H1 (cell line): ENCODE measurements at regions not wholly inside any gene's neighbourhood (a gene's known extent, or its start where the extent isn't known, plus 50 kb on each side); places are given as distances from the start of the nearest gene placed in this dataset.

Experiments
- CTCF ChIA-PET: fragments of 300-600 bp; sonication (Branson Sonifier 250); formaldehyde crosslinking; loops from one replicate; lab custom pipeline; 2021; ENCODE audit not compliant: partially characterized antibody; lab: Charles Lee
- POLR2A ChIA-PET: fragments of 300-600 bp; sonication (Branson Sonifier 250); formaldehyde crosslinking; loops from one replicate; lab custom pipeline; 2021; ENCODE audit warnings: inconsistent platforms; ENCODE audit not compliant: partially characterized antibody; lab: Charles Lee
- DNase-seq, 2 experiments: peaks; one replicate each; pipeline versions ENCODE4 v3.0.0 to v3.0.0-alpha.2; 2010 to 2022; ENCODE audit warnings: low spot score in 2 of 2, low read depth in 1 of 2, mixed read lengths in 1 of 2
- FAIRE-seq: peaks from 2 replicates; lab custom pipeline; 2011; peaks lifted over from hg19 to GRCh38; lab: Jason Lieb, UNC
- H2AFZ ChIP-seq: 2 replicates; pipeline ENCODE4 v1.8.1; 2012; ENCODE audit warnings: low read length, inconsistent platforms
- H2AK5ac ChIP-seq: 2 replicates; pipeline ENCODE4 v1.6.1; 2013; ENCODE audit warnings: low read depth, low read length
- H2BK120ac ChIP-seq: replicated peaks from 2 replicates; pipeline ENCODE3; 2013; ENCODE audit warnings: low read depth, low read length, inconsistent platforms
- H2BK12ac ChIP-seq: 2 replicates; pipeline ENCODE4 v1.6.1; 2013; ENCODE audit warnings: low read depth, low read length
- H2BK15ac ChIP-seq: 2 replicates; pipeline ENCODE4 v1.6.1; 2013; ENCODE audit warnings: low read length
- H2BK20ac ChIP-seq: 2 replicates; pipeline ENCODE4 v1.6.1; 2013; ENCODE audit warnings: low read length
- H2BK5ac ChIP-seq: 2 replicates; pipeline ENCODE4 v1.6.1; 2013; ENCODE audit warnings: low read depth, low read length
- H3K14ac ChIP-seq: 2 replicates; pipeline ENCODE4 v1.6.1; 2013; ENCODE audit warnings: inconsistent platforms; ENCODE audit not compliant: insufficient read length
- H3K18ac ChIP-seq: 2 replicates; pipeline ENCODE4 v1.6.1; 2013; ENCODE audit warnings: low read length; ENCODE audit errors: extremely low read depth
- H3K23ac ChIP-seq: 2 replicates; pipeline ENCODE4 v1.6.1; 2013; ENCODE audit warnings: inconsistent platforms; ENCODE audit not compliant: insufficient read length
- H3K23me2 ChIP-seq: 2 replicates; pipeline ENCODE4 v1.6.1; 2013; ENCODE audit warnings: low read depth, low read length
- H3K27ac ChIP-seq: 2 replicates; pipeline ENCODE4 v1.6.1; 2011; ENCODE audit warnings: low read depth, low read length, inconsistent platforms
- H3K27me3 ChIP-seq, 4 experiments: replicated peaks in 1 of 4; 1 replicate in 1 of 4; 2 replicates in 3 of 4; pipeline versions ENCODE4 v1.6.1 to v1.8.1; 2011 to 2013; ENCODE audit warnings: low read length in 3 of 4, mild to moderate bottlenecking in 3 of 4, inconsistent platforms in 2 of 4, mixed read lengths in 2 of 4, moderate library complexity in 1 of 4; ENCODE audit not compliant: control insufficient read depth in 3 of 4, insufficient read depth in 3 of 4; ENCODE audit errors: extremely low read depth in 1 of 4
- H3K36me3 ChIP-seq, 4 experiments: 2 replicates each; pipeline versions ENCODE4 v1.6.1 to v1.8.1; 2011 to 2013; ENCODE audit warnings: mild to moderate bottlenecking in 4 of 4, low read length in 3 of 4, moderate library complexity in 2 of 4, control low read depth in 1 of 4, inconsistent platforms in 1 of 4; ENCODE audit not compliant: insufficient read depth in 4 of 4, control insufficient read depth in 2 of 4
- H3K4ac ChIP-seq: replicated peaks from 2 replicates; pipeline ENCODE3; 2013; ENCODE audit warnings: low read length, low read depth, mixed read lengths, inconsistent platforms; ENCODE audit not compliant: insufficient read length
- H3K4me1 ChIP-seq, 4 experiments: replicated peaks in 1 of 4; 1 replicate in 1 of 4; 2 replicates in 3 of 4; pipeline versions ENCODE4 v1.6.1 to v1.8.1; 2011 to 2013; ENCODE audit warnings: low read length in 3 of 4, inconsistent platforms in 2 of 4, mixed read lengths in 1 of 4; ENCODE audit not compliant: insufficient read depth in 4 of 4, control insufficient read depth in 3 of 4
- H3K4me2 ChIP-seq, 2 experiments: 2 replicates each; pipeline versions ENCODE4 v1.6.1 to v1.8.1; 2011 to 2013; ENCODE audit warnings: low read depth in 2 of 2, low read length in 2 of 2, control low read depth in 1 of 2, inconsistent platforms in 1 of 2, mild to moderate bottlenecking in 1 of 2; ENCODE audit not compliant: insufficient read depth in 1 of 2
- H3K4me3 ChIP-seq, 4 experiments: fragments of 200-600, 300-600 bp in 1 of 4; sonication (generic), shearing (Covaris generic), sonication (Bioruptor Twin) in 1 of 4; 2 replicates each; pipeline versions ENCODE4 v1.5.1 to v1.8.1; 2011 to 2016; ENCODE audit warnings: low read length in 4 of 4, low read depth in 3 of 4, control low read depth in 2 of 4, inconsistent platforms in 2 of 4, mild to moderate bottlenecking in 2 of 4, mixed read lengths in 1 of 4, moderate library complexity in 1 of 4; ENCODE audit not compliant: insufficient read depth in 2 of 4; ENCODE audit errors: extremely low read depth in 1 of 4
- H3K56ac ChIP-seq: replicated peaks from 2 replicates; pipeline ENCODE3; 2013; ENCODE audit warnings: low read depth, mild to moderate bottlenecking, mixed read lengths, low read length, inconsistent platforms; ENCODE audit not compliant: insufficient read length
- H3K79me1 ChIP-seq: 2 replicates; pipeline ENCODE4 v1.6.1; 2013; ENCODE audit warnings: low read depth, low read length, control low read depth
- H3K79me2 ChIP-seq, 2 experiments: 2 replicates each; pipeline versions ENCODE4 v1.6.1 to v1.8.1; 2012 to 2013; ENCODE audit warnings: low read length in 2 of 2, mild to moderate bottlenecking in 2 of 2, inconsistent platforms in 1 of 2; ENCODE audit not compliant: insufficient read depth in 2 of 2, control insufficient read depth in 1 of 2
- H3K9ac ChIP-seq, 4 experiments: replicated peaks in 1 of 4; 1 replicate in 1 of 4; 2 replicates in 3 of 4; pipeline versions ENCODE4 v1.6.1 to v1.8.1; 2011 to 2013; ENCODE audit warnings: low read depth in 3 of 4, low read length in 3 of 4, control low read depth in 2 of 4, mild to moderate bottlenecking in 2 of 4, moderate library complexity in 2 of 4, inconsistent platforms in 1 of 4; ENCODE audit errors: extremely low read depth in 1 of 4
- H3K9me3 ChIP-seq, 2 experiments: 2 replicates each; pipeline versions ENCODE4 v1.6.1 to v1.8.1; 2012 to 2013; ENCODE audit warnings: mild to moderate bottlenecking in 2 of 2, moderate library complexity in 2 of 2, control low read depth in 1 of 2, inconsistent platforms in 1 of 2, low read depth in 1 of 2, low read length in 1 of 2, mixed read lengths in 1 of 2; ENCODE audit not compliant: insufficient read depth in 2 of 2
- H4K20me1 ChIP-seq, 2 experiments: replicated peaks in 1 of 2; 2 replicates each; pipeline versions ENCODE3 to v1.8.1; 2011 to 2013; ENCODE audit warnings: inconsistent platforms in 2 of 2, low read length in 2 of 2, mild to moderate bottlenecking in 1 of 2; ENCODE audit not compliant: insufficient read depth in 2 of 2, control insufficient read depth in 1 of 2
- H4K5ac ChIP-seq: 2 replicates; pipeline ENCODE4 v1.6.1; 2013; ENCODE audit warnings: low read length, low read depth, mixed read lengths, inconsistent platforms; ENCODE audit not compliant: insufficient read length
- H4K8ac ChIP-seq: 2 replicates; pipeline ENCODE4 v1.8.0; 2013; ENCODE audit warnings: mild to moderate bottlenecking, moderate library complexity, low read length, inconsistent platforms; ENCODE audit not compliant: insufficient read depth; ENCODE audit errors: extremely low read depth
- H4K91ac ChIP-seq: replicated peaks from 2 replicates; pipeline ENCODE3; 2013; ENCODE audit warnings: low read length, mixed read lengths, inconsistent platforms; ENCODE audit not compliant: insufficient read length
- GTF2F1 ChIP-seq: IDR thresholded peaks from 2 replicates; pipeline ENCODE4 v1.6.1; 2012; ENCODE audit warnings: low read depth, low read length, improper control_type of control experiment, borderline replicate concordance
- KDM1A ChIP-seq: fragments of 200-600, 300-600 bp; sonication (generic); IDR thresholded peaks from 2 replicates; pipeline ENCODE4 v1.7.1; 2016; ENCODE audit warnings: mild to moderate bottlenecking, low read length, borderline replicate concordance
- SIRT6 ChIP-seq: IDR thresholded peaks from one replicate; pipeline ENCODE4 v1.7.1; 2012; ENCODE audit warnings: low read length, inconsistent platforms
- TAF7 ChIP-seq: optimal IDR thresholded peaks from 2 replicates; pipeline ENCODE3; 2011; ENCODE audit warnings: low read depth, mild to moderate bottlenecking, inconsistent platforms, low read length, moderate library complexity, borderline replicate concordance
- WGBS, 2 experiments: shearing (Covaris generic) in 1 of 2; methylation state at CpG; one replicate each; pipeline versions ENCODE4 v1.1.6 to v1.1.7; 2013 to 2015; ENCODE audit warnings: low lambda C conversion rate in 2 of 2, mixed read lengths in 2 of 2, inconsistent platforms in 1 of 2, low coverage in 1 of 2, missing lambda C conversion rate in 1 of 2; ENCODE audit not compliant: insufficient replicate concordance in 2 of 2, insufficient coverage in 1 of 2, insufficient read length in 1 of 2; ENCODE audit errors: extremely low coverage in 1 of 2, missing lambda C conversion rate in 1 of 2; 5-methylcytosine and 5-hydroxymethylcytosine counted together

DNA sequence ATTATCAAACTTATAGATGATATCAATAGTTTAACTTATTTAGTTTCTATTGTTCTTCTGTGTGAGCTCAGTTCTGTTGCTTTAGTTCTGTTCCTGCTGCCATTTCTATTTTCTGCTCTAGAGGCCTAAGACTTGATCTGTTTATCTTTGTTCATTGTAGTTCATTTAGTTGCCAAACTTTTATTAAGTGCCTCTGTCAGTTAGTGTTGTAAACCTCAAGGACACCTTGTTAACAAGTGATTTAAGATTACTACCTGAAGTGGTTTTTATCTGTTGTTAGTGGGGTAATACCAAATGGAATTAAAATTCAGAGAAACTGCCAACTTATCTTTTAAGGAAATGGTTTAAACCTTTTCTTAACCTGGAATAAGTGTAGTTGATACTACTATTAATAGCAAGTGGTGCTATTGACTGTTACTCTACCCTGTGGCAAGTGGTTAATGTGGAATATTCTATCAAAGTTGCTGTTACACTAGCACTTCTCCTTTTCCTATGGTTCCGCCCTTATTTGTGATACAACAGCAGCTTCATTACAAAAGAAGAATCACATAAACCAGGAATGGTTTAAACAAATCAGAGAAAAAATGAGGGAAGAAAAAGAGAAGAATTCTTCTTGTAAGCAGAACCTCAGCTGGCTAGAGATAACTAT lies 500.6 kb upstream of the GOLIM4 start:
- no peak overlapping the region for H3K14ac ChIP-seq
- H2AK5ac ChIP-seq, result no peak overlapping the region
- no peak overlapping the region for H4K5ac ChIP-seq
- H3K4ac ChIP-seq, result no peak overlapping the region
- H3K23ac ChIP-seq, result no peak overlapping the region
- no peaks in the 10 kb centered on the region for H4K20me1 ChIP-seq
- no peak for TF ChIP-seq KDM1A
- no peak for TF ChIP-seq SIRT6
- no peak for TF ChIP-seq GTF2F1
- no peak for TF ChIP-seq TAF7
- 83% methylated on average over 1 of the region's 1 CpG; no CpG with 5 or more reads in 1 of the 2 experiments for WGBS, 2 experiments
- H4K91ac ChIP-seq, result no peak overlapping the region
- no peak overlapping the region for H3K9ac ChIP-seq
- no peaks in the 10 kb centered on the region for H3K79me2 ChIP-seq
- no peak overlapping the region for H4K8ac ChIP-seq
- DNase-seq, result no peak
- H3K23me2 ChIP-seq, result no peaks in the 10 kb centered on the region
- H3K56ac ChIP-seq, result no peak overlapping the region
- POLR2A ChIA-PET, result no interaction called here
- no peak overlapping the region for H3K4me3 ChIP-seq
- no peak overlapping the region for H2AFZ ChIP-seq
- no peaks in the 10 kb centered on the region for H3K4me1 ChIP-seq
- no peak overlapping the region for H3K18ac ChIP-seq
- H2BK12ac ChIP-seq, result no peak overlapping the region
- H3K27me3 ChIP-seq, result no peaks in the 10 kb centered on the region
- no peaks in the 10 kb centered on the region for H3K9me3 ChIP-seq
- no peak overlapping the region for H3K4me2 ChIP-seq
- no peak overlapping the region for H2BK20ac ChIP-seq
- no peaks in the 10 kb centered on the region for H3K79me1 ChIP-seq
- no peak overlapping the region for H2BK15ac ChIP-seq
- H2BK5ac ChIP-seq, result no peak overlapping the region
- FAIRE-seq, result no peak
- H2BK120ac ChIP-seq, result no peak overlapping the region
- H3K36me3 ChIP-seq, result no peaks in the 10 kb centered on the region; a peak in 1 of 8 replicates
- H3K27ac ChIP-seq, result no peak overlapping the region
- CTCF ChIA-PET, result no interaction called here
